CD1c-positive myeloid dendritic cell (primary cell): ENCODE measurements at regions not wholly inside any gene's neighbourhood (a gene's known extent, or its start where the extent isn't known, plus 50 kb on each side); places are given as distances from the start of the nearest gene placed in this dataset.

Experiments used
- DNase-seq: peaks from one replicate; pipeline ENCODE4 v3.0.0-alpha.2; 2016; ENCODE audit errors: extremely low spot score

DNA sequence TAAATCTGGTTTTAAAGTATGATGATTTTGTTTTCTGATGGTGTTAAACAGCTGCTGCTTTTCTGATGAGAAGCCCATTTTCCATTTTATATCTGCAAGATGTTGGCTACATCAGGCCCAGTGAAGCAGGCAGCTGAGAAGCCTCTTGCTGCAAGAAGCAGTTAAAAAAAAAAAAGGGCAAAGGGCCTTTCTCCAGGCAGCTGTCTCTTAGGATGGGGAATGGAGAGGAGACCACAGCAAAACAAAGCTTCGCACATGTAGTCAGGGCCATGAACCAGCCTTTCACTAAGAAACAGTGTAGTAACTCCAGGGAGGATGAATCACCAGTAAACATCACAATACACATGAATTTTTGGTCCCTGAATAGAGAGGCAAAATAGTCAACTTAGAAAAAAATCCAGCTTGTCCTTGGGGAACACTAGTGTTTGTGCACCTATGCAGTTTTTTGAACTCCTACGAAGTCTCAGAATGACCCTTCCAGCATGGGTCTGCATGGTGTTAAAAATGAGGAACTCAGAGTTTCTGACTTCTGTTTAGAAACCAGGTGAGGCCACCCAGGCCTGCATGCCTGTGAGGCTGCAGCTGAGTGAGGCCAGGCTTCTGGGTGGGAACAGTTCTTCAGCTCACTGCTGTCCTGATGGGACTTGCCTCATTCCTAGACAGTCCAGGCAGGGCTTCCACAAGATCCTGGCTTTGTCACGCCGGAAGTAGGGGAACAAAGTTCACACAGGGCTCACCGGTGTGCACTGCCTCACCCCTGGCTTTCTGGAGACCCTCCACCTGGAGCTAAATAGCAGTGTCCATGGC lies 518.7 kb downstream of the MCTP2 start:
- DNase-seq, result no peak

DNA sequence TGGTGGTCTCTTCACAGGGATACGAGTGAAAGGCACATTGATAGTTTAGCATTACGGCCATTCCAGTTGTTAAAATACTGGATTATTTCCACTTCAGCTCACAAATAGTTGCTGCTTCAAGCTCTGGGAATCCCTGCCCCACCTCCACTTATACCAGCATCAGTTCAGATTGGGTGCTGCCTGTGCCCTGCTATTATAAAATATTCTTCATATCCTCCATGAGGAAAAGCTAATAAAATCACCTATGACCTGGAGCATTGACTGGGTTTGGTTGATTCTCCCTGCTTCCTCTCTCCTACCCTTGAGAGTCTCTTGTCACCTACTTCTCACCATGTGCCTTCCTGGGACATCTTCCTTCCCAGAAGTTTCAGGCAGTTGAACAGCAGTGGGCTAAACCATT lies 529.0 kb downstream of the MCTP2 start:
- DNase-seq, result no peak

DNA sequence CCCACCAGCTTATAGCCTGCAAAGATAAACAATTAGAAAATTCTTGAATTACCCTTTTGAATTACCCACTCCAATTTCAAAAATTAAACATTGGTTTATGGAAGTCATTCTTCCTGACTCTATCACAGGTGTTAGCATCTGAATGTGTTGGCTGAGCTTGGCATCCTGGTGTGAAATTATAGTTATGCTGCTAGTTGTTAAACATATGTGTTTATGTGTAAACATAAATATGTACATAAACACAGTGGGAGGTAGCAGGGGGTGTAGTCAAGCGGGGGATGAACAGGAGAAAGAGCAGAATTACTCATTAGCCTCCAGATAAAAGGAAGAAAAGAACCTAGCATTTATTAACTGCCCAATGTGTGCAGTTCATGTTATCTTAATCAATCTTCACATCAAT lies 530.2 kb downstream of the MCTP2 start:
- DNase-seq, result no peak

DNA sequence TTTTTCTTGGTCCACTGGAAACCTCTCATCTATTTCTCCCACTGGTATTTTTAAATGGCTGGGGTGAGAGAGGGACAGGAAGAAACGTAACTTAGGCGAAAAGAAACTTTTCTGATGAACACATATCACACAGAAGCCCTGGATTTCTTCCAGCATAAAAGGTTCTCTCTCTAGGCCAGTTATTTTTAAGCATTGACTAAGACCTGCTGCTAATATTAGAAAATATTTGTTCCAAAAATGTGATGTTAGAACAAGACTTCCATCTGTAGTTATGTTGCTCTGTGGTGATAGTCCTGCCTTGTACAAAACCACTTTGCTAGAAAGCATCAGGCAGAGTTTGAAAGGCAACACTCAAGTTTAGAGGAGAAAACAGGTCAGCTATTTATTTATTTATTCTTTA lies 537.7 kb downstream of the MCTP2 start:
- DNase-seq, result no peak

DNA sequence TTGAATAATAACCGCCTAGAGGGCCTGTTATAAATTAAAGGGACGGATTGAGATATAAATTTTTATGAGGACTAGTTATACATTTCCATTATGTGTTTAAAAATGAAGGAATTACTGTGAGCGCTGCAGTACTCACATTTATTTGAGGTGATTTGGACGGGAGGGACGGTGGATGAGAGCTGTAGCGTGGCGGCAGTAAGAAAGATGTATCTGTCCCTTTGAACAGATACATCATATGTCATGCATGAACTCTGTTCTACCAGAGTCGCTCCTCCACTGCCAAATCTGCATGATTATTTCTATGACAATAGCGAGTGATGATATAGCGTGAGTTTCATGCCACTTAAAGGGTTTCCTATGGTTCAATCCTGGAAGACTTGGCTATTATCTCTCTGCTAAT lies 538.8 kb downstream of the MCTP2 start:
- no peak for DNase-seq

DNA sequence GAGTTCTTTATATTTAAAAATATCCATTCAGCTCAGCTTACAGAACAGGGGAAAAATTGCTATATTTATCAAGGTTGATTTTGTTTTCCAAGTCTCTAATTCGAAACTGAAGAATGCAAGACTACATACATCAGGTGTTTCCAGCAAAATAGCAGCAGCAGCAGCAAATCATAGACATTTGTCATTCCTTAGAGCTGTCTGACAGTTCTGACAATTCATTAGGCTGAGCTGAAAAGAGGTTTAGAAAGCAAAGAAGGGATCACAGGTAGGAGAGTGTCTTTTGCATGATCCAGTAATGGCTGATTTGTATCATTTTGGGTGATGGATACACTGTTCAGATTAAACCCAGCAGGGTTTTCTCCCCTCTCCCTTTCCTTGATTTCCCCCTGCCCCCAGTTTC lies 545.7 kb downstream of the MCTP2 start:
- no peak for DNase-seq

DNA sequence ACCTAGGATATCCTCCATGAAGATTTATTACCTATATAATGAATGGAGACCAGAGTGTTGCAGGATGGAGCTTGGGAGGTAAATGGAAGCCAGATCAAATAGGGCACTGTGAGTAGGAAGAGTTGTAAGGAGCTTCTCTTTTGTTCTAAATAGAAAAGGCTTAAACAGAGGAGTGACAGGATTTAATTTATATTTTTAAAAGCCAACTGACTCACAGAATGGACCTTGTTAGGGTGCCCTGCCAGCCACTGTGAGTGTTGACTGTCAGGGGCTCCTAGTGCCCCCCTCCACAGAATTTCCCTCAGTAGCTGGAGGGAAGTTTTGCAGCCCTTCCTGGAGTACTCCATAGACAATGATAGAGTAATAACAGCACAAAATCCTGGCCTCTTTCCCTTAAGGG lies 547.5 kb downstream of the MCTP2 start:
- DNase-seq, result no peak

DNA sequence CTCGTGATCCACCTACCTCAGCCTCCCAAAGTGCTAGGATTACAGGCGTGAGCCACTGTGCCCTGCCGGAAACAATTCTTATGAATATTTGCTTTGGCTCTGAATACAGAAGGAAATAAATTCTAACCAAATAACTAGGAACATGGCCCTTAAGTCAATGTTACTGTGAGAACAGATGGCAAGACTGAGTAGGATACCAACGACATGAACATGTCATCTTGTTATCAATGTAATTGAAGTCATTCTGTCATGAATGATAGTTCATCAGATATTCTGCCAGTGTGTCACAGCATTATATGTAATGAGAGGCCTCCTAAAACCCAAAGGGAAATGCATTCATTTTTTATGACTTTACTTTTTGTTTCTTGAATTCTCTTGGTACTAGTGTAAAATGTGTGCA lies 548.8 kb downstream of the MCTP2 start:
- DNase-seq, result no peak

DNA sequence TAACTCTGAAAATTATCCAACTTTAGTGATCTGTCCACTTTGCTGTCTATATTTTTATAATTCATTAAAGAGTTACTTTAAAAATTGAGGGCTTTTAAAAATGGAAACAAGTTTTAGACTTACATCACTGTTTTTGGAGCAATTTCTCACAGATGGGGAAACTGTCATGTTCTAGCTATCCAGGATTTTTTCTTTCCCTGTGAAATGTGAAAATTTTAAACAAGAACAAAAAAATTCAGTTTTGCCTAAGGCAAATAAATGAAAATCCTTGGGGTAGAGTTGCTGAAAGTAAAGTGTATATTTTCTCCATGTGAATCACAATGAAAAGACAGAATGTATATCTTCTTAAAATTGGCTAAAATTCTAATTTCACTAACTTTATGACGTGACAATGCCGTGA lies 553.7 kb downstream of the MCTP2 start:
- no peak for DNase-seq

DNA sequence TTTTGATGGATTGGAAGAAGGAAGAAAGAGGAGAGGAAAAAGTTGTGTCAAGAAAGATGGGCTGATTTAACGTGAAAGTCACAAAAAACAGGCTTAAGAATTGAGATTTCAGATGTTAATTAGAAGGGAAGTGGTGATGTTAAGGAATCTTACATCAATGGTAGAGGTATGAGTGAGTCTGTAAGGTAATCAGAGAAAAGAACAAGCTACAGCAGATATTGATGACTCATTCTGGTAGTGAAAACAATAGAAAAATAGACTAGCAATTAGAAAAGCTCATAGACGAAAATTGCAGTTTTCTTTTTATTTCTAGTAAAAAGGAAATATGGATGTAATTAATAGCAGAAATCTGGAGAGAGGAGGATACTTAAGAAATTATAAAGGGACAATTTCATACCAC lies 559.6 kb downstream of the MCTP2 start:
- DNase-seq, result no peak

DNA sequence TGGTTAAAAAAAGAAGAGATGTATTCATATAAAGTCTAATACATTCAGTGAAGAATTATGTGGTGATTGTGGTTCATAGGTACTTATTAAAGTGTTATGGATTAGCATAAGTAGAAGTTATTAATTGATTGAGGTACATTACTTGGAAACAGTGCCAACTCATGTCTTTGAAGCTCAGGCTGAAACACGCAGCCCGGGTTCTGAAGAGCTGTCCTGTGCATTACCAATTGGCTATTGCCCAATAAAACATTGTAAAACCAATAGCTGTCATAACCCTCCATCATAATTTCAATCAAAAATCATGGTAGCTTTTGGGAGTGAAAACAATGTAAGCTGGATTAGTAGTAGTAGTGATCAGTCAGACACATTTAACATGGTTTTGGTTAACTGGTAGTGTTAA lies 560.1 kb downstream of the MCTP2 start:
- no peak for DNase-seq

DNA sequence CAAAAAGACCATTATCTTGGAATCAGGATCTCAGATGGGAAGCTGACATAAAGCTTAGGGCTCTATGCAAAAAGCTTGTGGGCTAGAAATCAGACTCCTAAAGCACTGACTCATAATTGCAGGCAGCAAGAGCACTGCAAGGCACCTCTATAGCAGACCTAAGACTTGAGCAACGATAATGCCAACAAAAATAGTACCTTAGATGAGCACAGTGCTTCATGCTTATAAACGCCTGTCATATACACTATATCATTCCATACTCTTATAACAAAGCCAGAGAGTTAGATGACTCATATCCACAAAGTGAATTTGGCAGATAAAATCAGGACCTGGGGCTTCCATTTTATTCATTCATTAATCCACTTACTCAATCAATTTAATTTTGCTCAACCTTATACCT lies 560.8 kb downstream of the MCTP2 start:
- DNase-seq, result no peak

DNA sequence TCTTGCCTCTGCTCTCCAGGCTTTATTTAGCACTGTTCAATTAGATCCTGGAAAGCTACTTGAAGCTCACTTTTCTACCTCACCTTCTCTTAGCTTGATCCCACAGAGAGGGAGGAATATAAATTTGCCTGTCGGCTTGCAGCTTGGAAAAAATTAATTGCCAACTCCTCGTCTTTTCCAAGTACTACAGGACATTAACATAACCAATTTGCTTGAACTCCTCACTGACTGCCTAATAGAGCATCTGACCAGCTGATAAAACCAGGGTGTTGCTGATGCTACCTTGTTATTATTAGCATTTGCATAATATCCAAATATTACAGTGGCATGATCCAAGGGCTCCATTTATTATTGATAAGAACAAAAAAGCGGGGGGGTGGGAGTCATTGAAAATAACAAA lies 561.8 kb downstream of the MCTP2 start:
- DNase-seq, result no peak

DNA sequence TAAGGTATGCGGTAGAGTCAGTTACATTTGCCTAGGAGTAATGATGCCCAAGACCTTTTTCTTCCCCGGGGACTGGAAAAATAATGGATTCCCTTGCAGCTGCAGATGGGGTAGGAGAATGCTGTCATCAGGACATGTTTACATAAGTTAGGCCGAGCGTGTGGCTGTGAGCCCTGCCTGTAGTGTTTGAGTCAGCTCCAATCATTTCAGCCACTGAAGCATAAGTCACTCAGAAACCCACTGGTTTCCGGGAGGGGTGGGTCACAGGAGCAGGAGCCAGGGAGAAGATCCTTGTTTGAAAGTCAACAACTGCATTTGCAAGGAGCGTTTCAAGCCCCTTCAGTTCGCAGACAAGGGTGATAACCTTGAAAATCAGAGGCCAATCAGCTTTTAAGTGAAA lies 562.3 kb downstream of the MCTP2 start:
- DNase-seq, result no peak

DNA sequence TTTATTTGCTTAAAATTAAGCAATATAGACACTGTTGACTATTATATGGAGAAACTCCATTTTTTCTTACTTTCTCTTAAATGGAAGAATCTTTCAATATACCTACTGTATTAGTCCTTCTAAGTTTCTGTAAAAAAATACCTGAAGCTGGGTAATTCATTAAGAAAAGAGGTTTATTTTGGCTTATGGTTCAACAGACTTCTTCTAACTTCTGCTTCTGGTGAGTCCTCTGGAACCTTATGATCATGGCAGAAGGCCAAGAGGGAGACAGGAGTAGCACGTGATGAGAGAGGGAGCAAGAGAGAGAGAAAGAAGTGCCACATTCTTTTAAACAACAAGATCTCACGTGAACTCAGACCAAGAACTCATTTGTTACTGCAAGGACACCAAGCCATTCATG lies 573.3 kb downstream of the MCTP2 start:
- no peak for DNase-seq

DNA sequence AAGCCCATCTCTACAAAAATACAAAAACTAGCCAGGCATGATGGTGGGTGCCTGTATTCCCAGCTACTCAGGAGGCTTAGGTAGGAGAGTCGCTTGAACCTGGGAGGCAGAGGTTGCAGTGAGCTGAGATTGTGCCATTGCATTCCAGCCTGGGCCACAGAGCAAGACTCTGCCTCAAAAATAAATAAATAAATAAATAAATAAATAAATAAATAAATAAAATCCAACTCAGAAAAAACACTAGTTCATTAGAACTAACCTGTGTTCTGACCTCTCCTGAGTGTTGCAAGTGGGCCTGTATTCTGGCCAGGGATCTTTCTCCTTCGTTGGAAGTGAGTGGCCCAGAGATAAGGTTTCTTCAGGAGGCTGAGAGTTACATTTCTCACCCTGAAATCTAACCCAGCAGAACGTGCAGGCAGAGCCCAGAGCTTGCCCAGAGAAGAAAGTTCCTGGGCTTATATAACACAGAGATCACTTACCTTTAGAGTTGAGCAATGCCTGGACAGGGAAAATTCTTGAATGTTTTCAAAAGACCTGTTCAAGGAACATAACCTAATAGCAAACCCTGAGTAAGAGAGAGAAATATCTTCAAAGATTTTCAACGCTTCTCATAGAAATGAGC lies 583.9 kb downstream of the MCTP2 start:
- no peak for DNase-seq

DNA sequence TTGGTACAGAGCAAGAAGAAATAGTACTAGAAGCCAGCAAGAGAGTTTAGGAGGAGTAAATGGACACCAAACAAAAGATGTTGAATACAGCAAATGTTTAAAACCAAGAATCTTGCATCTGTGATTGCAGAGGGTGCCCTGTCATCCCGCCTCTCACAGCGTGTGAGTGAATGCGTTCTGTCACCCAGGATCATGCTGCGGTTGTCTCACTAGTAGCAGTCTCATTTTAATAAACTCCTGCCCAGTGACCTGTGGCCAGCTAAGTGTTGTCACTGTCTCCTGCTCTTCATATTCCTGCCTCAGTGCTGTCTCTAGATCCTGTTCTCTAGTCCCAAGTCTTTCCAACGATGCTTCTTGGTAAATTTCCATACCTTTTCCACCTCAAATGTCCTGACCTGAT lies 584.6 kb downstream of the MCTP2 start:
- no peak for DNase-seq

DNA sequence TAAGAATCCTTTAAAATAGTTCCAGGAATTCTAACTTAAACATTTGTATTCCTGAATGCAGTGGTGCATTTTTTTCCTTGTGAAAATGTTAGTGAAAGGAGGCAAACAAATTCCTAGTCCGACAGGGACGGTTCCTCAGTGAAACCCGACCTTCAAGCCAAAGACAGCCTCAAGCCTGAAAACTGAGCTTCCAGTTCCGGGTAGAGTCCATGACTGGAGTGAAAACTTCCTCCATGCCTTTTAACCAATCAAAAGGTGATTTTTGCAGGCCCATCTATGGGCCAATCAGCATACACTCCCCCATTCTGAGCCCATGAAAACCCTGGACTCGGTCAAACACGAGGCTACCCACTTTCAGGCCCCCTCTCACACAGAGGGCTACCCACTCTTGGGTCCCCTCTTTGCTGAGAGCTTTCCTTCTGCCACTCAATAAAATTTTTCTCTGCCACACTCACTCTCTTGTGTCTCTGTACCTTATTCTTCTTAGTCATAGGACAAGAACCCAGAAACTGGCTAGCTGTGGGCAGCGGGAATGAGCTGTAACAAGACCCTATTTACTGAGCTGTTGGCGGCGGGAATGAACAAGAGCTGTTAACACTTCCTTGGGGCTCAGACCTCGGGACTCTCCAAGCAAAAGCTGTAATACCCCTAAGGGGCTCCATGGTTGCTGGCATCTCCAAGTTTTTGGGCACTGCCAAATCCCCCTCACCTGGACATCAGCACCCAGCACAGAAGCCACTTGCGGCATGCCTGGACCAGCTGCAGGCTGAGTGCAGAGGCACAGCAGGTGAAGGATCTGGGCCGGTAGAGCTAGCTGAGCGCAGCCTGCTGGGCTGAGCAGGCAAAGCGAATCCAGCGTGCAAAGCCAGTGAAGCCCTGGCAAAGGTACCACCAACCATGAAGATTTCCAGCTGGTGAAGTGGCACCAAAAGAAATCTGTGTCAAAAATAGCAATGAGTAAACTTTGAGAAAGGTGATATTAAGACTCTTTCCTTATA lies 598.8 kb downstream of the MCTP2 start:
- DNase-seq, result no peak

DNA sequence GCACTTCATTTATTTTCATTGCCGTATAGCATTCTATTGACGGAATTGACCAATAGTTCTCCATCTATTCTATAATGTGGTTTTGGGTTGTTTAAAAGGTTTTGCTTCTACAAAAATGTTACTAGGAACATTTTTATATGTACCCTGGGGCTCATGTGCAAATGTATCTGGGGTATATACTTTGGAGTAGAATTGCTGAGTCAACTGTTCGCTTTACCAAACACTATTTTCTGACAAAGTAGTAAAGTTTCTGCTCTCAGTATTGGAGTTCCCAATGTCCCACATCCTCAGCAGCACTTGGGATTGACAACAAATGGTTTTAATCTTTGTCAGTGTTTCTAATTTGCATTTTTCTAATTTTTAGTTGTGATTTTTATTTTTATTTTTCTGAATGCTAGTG lies 602.6 kb downstream of the MCTP2 start:
- no peak for DNase-seq

DNA sequence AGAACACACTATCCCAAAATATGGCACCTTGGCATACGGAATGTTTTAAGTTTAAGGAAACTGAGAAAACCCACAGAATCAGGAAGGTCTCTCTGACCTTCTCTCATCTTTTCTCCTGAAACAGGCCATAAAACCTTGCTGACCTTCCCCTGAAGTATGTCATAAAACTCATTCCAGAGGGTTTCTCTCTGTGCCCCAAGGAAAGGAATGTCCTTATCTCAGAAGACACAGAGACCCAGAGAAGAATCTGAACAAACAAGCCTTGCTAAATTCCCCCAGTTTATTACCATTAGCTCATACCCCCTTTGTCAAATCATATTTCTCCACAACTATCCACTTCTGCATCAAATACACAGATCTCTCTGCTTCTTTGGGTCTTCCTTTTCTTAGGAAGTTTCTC lies 603.1 kb downstream of the MCTP2 start:
- DNase-seq, result no peak

DNA sequence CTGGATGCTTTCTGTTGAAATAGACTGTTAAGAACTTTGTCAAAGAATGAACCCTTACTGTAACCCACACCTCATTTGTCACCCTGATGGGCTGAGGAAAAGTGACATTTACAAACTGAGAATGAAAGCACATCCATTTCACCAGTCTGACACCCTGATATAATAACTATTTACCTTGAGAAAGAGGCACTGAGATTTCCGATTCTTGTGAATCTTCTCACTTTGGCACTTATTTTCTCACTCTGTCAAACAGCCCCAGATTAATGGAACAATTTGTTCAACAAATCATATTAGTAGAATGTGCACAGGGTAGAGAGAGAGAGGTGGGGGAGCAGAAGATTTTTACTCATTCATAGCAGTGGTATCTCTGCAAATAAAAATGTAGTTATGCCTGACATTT lies 606.9 kb downstream of the MCTP2 start:
- DNase-seq, result no peak
